GM18498 (cell line): ENCODE measurements at regions not wholly inside any gene's neighbourhood (a gene's known extent, or its start where the extent isn't known, plus 50 kb on each side); places are given as distances from the start of the nearest gene placed in this dataset.

Experiments used
- ATAC-seq: cut with Tn5 transposase; IDR thresholded peaks from one replicate; pipeline ENCODE4 v1.9.1; 2021; ENCODE audit warnings: mild to moderate bottlenecking, moderate library complexity; ENCODE audit not compliant: unreplicated experiment

DNA sequence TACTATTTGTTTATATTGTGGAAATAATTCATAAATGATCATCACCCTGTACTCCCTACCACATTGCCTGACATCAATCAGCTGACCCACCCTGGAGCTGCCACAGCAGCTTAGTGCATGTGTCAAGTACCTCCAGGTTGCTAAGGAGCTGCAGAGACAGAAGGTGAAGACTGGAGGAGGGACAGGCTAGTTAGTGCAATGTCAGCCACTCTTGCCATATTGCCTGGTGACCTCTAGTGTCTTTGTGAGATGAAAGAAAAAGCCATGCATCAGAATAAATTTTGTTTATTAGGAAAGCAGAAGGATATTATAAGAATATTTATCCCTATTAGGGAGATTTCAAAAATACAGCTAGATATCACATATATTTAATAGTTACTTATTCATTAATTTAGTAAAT is 243.9 kb upstream of the FAT4 start:
- ATAC-seq: no peak

- ATAC-seq: no peak
Observed at GRCh38 chr4:125062115-125063050, 252.4 kb upstream of the FAT4 start.

DNA sequence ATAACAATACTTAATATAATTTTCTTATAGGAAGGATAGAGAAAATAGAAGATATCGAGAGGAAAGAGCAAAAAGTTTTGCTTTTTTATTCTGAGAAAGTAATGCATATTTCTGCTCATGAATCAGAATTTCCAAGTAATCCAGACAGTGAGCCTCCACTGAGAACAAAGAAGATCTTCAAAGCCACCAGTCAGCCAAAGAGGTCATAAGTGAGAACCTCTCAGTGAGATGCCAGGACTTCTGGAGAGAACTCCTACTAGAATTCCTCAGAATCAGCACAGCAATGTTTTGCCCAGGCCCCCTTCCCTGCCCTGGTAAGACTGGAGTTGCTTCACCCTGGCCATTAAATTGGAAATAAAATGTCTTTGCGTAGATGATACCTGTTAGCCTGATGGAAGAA is 254.4 kb upstream of the FAT4 start:
- ATAC-seq: no peak

DNA sequence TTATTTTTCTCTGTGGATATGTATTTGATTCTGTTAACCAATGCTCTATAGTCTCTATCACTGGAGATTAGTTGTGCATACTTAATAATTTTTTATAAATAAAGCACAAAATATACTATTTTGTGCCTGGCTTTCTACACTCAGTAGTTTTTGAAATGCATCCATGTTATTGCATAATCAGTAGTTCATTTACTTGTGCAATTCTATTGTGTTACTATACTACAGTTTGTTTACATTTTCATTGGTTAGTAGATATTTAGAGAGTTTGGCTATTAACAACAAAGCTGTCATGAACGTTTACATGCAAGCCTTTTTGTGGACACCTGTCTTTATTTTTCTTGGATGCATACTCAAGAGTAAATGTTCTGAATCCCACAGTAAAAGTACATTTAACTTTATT is 265.0 kb upstream of the FAT4 start:
- no peak for ATAC-seq

DNA sequence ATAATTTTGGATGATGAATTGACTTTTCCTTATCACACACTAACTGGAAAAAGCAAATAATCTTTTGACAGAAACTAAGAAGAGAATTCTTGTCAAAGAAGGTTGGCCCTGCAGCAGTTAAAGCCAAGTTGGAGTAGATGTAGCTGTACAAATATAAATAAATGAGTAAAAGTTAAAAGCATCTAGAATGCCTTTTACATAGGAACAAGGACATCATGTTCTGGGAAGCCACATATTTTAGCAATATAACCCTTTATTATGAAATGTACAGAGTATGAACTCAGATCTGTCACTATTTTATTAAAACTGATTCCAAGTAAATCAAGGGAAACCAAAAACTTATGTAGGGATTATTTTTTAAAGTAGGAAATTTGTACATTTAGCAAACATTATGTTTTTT is 269.4 kb upstream of the FAT4 start:
- no peak for ATAC-seq

DNA sequence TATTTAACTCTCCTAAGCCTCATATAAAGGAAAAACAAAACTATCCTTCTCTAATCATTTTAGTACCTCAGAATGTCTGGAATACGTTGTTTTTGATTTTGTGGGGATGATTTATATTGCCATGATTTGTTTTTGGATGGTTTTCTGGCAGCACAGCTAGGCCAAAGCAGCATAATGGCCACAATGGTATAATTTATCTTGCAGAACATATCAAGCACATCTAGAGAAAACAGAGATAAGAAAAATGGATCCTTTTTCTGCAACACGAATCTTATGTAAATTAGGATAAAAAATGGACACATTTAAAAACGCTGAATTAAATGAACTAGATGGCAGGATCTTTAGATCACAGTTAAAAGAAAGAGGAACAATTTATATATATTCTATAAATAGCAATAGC is 269.9 kb upstream of the FAT4 start:
- no peak for ATAC-seq

DNA sequence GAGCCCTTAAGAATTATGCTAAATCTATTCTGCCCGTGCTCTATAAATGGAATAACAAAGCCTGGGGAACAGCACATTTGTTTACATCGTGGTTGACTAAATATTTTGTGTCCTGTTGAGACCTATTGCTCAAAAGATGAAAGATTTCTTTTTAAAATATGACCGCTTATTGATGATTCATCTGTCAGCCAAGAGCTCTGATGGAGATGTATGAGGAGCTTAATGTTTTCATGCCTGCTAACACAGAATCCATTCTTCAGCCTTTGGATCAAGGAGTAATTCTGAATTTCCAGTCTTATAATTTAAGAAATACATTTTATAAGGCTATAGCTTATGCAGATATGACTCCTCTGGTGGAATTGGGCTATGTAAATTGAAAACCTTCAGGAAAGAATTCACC is 271.3 kb upstream of the FAT4 start:
- no peak for ATAC-seq

DNA sequence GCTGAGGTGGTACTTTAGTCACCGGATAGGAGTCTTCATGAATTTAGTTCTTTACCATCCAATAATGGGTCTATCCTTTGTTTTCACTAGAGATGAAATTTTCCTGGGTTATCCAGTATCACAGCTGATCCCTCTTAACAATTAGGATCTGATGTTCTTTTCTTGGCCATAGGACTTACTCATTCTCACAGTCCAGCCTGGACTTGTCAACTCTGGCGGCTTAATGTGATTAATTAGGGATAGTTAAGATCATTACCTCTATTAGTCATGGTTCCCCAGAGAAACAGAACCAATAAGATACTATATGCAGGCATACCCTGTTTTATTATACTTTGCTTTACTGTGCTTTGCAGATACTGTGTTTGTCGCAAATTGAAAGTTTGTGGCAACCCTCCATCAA is 272.7 kb upstream of the FAT4 start:
- no peak for ATAC-seq

GRCh38 chr4:125041372-125041930 is 273.3 kb upstream of the FAT4 start:
- no peak for ATAC-seq

- ATAC-seq: no peak
Observed at GRCh38 chr4:125039550-125039949, 275.2 kb upstream of the FAT4 start.

DNA sequence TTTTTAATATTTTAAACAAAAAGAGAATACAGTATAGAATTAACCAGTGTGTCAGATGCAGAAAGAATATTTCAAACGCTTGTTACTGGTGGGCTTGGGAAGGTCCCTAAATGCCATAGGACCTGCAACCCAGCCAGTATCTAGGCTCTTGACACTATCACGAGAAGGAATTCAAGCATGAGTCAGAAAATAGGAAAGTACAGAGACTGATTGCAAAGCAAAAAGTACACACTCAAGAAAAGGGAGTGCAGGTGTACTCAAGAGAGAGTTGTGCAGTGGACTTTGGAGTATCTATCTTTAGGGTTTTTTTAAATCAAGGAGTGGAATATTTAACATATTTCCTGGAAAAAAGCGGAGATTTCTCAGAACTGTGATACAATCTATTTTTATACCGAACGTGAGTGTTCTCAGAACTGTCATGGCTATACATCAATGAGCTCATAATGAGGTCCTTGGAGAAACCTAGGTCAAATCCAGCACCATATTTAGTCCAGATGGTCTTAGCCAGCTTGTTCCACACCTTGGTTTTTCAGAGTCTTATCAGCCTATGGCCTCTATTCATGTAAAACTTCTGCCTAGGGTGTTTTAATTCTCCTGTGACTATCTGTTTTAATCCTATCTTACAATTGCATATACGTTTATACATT is 291.8 kb upstream of the FAT4 start:
- ATAC-seq: no peak

GRCh38 chr4:125021189-125021588 is 293.6 kb upstream of the FAT4 start:
- no peak for ATAC-seq

DNA sequence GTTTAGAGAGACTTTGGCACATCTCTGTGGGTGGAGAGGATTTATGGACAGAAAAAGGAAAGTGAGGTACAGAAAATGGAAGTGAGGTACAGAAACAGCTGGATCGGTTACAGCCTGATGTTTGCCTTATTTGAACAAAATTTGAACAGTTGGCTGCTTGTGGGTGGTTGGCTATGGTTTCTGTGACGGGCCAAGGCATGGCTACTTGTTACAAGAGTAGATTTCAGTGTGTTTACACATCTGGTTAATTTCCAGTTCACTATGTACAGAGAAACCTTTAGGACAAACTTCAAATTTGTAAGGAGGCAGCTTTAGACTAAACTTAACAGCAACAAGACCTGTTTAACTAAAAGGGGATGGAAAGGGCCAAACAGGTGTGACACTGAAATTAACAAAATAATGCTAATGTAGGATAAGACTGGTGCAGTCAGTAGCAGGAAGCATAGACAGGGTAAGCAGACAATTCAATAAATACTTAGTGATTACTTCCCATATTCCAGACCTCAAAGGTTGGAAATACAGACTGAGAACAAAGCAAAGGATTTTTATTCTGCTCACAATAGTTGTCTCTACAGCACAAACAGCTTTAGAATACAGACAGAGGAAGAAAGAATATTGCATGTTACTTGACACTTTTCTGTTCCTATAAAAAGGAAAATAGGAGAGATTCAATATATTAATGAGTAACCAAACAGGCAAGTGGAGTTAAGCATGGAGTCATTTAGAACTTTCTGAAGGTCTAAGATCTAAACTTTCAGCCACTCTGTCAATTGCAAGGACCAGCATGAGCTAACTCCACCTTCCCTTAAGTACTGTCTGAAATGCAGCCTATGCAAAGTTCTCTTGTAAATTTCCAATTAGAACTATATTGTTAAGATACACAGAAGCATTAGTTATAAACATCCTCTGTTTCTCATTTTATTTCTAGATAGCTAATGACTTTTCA is 294.4 kb upstream of the FAT4 start:
- ATAC-seq: no peak

DNA sequence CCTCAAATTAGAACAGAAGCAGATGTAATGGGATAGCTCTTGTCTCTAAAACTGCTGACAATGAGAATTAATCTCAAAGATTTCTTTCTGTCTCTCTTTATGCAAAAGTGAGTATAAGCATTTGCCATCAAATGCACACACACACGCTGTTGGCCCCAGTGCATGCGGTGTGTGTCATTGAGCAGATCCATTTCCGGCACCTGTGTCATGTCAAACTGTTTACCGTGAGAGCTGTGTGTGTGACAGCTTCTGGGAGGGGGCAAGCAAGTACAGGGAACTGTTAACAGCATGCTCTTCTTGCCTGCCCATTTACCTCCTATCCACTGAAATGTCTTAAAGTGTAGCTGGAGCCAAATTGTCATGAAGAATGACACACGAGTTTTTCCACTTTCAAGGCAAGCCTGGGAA is 297.9 kb upstream of the FAT4 start:
- no peak for ATAC-seq

- no peak for ATAC-seq
Observed at GRCh38 chr4:125013891-125014290, 300.9 kb upstream of the FAT4 start.

DNA sequence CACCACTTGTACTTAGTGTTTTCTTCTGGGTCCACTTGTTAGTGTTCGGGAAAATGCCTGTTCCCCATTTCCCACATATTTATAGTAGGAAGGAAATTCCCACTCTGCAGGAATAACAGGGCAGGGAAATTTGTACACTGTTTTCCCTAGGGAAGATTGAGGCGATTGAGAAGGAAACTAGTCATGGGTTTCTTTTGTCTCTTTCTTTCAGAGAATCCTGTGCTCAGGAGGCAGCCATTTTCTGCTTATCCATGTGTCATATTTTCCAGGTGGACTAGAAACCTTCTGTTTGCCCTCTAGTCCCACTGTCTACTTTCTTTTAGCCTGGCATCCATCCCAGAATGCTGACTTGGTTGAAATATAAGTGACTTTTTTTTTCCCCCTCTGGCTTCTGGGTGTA is 299.1 kb upstream of the ANKRD50 start:
- ATAC-seq: no peak

- ATAC-seq: no peak
Observed at GRCh38 chr4:125010796-125011503, 298.4 kb upstream of the ANKRD50 start.

GRCh38 chr4:125008676-125009075 is 296.1 kb upstream of the ANKRD50 start:
- no peak for ATAC-seq

DNA sequence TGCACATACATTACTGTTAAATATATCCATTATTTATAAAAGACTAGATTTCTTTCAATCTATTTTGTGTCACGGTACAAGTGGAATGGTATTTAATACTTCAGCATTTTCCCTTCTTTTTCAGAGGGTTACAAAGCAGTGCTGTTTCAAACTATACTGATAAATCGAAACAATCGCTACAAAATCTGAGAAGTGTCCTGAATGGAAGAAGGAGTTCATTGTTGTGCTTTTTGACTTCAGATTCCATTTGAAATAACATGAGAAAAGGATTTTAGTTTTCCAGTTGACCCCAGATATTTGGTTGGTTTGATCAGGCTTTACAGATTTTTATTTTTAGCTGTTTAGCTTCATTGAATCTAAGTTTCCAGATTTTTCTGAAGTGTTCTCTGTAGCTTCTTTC is 292.1 kb upstream of the ANKRD50 start:
- ATAC-seq: no peak

- no peak for ATAC-seq
Observed at GRCh38 chr4:125003840-125004239, 291.3 kb upstream of the ANKRD50 start.
